Keratinocyte (primary cell): ENCODE measurements at regions not wholly inside any gene's neighbourhood (a gene's known extent, or its start where the extent isn't known, plus 50 kb on each side); places are given as distances from the start of the nearest gene placed in this dataset.

Experiments used
- DNase-seq: peaks from one replicate; pipeline ENCODE4 v3.0.0-alpha.2; 2011; ENCODE audit warnings: low read depth, missing footprints, low spot score
- FAIRE-seq: peaks from 2 replicates; lab custom pipeline; 2011; peaks lifted over from hg19 to GRCh38; lab: Jason Lieb, UNC
- H2AFZ ChIP-seq: 2 replicates; pipeline ENCODE4 v1.6.0; 2012; ENCODE audit warnings: low read length, control low read depth, inconsistent platforms; ENCODE audit not compliant: control insufficient read depth
- H3K27ac ChIP-seq: 2 replicates; pipeline ENCODE4 v1.5.1; 2011; ENCODE audit warnings: low read length; ENCODE audit not compliant: control insufficient read depth, insufficient read depth
- H3K27me3 ChIP-seq: 3 replicates; pipeline ENCODE4 v1.6.0; 2011; ENCODE audit warnings: low read length; ENCODE audit not compliant: control insufficient read depth, insufficient read depth; ENCODE audit errors: extremely low read depth
- H3K36me3 ChIP-seq, 2 experiments: 2 replicates in 1 of 2; 3 replicates in 1 of 2; pipeline ENCODE4 v1.5.1; 2011; ENCODE audit warnings: low read length in 2 of 2, mild to moderate bottlenecking in 1 of 2; ENCODE audit not compliant: control insufficient read depth in 2 of 2, insufficient read depth in 2 of 2; ENCODE audit errors: extremely low read depth in 1 of 2
- H3K4me1 ChIP-seq: 3 replicates; pipeline ENCODE4 v1.5.1; 2011; ENCODE audit warnings: low read length; ENCODE audit not compliant: control insufficient read depth, insufficient read depth; ENCODE audit errors: extremely low read depth
- H3K4me2 ChIP-seq: 3 replicates; pipeline ENCODE4 v1.6.0; 2011; ENCODE audit warnings: low read depth, low read length; ENCODE audit not compliant: control insufficient read depth, insufficient read depth; ENCODE audit errors: extremely low read depth
- H3K4me3 ChIP-seq, 3 experiments: fragments of 200-600 bp in 1 of 3; sonication (generic) in 1 of 3; 2 replicates in 2 of 3; 3 replicates in 1 of 3; pipeline ENCODE4 v1.5.1; 2011 to 2016; ENCODE audit warnings: low read length in 3 of 3, mild to moderate bottlenecking in 3 of 3, control low read depth in 2 of 3, inconsistent platforms in 1 of 3, low read depth in 1 of 3, mixed read lengths in 1 of 3, mixed run types in 1 of 3, moderate library complexity in 1 of 3; ENCODE audit not compliant: control insufficient read depth in 2 of 3, insufficient read depth in 2 of 3; ENCODE audit errors: extremely low read depth in 1 of 3
- H3K79me2 ChIP-seq: 2 replicates; pipeline ENCODE4 v1.6.0; 2012; ENCODE audit warnings: low read length; ENCODE audit not compliant: control insufficient read depth, insufficient read depth
- H3K9ac ChIP-seq: 3 replicates; pipeline ENCODE4 v1.6.0; 2011; ENCODE audit warnings: low read length; ENCODE audit not compliant: control insufficient read depth, insufficient read depth; ENCODE audit errors: extremely low read depth
- H3K9me1 ChIP-seq: 3 replicates; pipeline ENCODE4 v1.6.0; 2011; ENCODE audit warnings: low read length; ENCODE audit not compliant: control insufficient read depth, insufficient read depth; ENCODE audit errors: extremely low read depth
- H3K9me3 ChIP-seq: 2 replicates; pipeline ENCODE4 v1.5.1; 2012; ENCODE audit warnings: low read depth, low read length; ENCODE audit not compliant: control insufficient read depth
- H4K20me1 ChIP-seq: 3 replicates; pipeline ENCODE4 v1.6.0; 2011; ENCODE audit warnings: low read length; ENCODE audit not compliant: control insufficient read depth, insufficient read depth; ENCODE audit errors: extremely low read depth
- CTCF ChIP-seq, 3 experiments: IDR thresholded peaks in 1 of 3; conservative IDR thresholded peaks in 1 of 3; optimal IDR thresholded peaks in 1 of 3; 2 replicates in 2 of 3; 3 replicates in 1 of 3; pipeline versions ENCODE3 to v1.5.1; 2011; ENCODE audit warnings: low read length in 3 of 3, mild to moderate bottlenecking in 3 of 3, moderate library complexity in 2 of 3, control low read depth in 1 of 3, inconsistent platforms in 1 of 3; ENCODE audit not compliant: insufficient read depth in 2 of 3; ENCODE audit errors: extremely low read depth in 1 of 3
- EZH2 ChIP-seq: IDR thresholded peaks from one replicate; pipeline ENCODE4 v1.6.1; 2012; ENCODE audit warnings: inconsistent platforms, mild to moderate bottlenecking, low read length, moderate library complexity
- dilution Hi-C: fragments of 300-500 bp; cut with MboI; formaldehyde crosslinking; loops from one replicate; pipeline ENCODE4 v1.7.0; 2020; ENCODE audit warnings: low sequenced_read_pairs; ENCODE audit not compliant: extremely low pct_ligation_motif_present

GRCh38 chr18:47422524-47422923 lies 171.1 kb upstream of the SKOR2 start:
- no peaks in the 10 kb centered on the region for H3K27me3 ChIP-seq
- H3K79me2 ChIP-seq = no peaks in the 10 kb centered on the region
- H3K9me1 ChIP-seq = no peaks in the 10 kb centered on the region
- no peaks in the 10 kb centered on the region for H3K4me1 ChIP-seq
- TF ChIP-seq EZH2 = no peak
- DNase-seq (no peak), FAIRE-seq (no peak)
- H3K9ac ChIP-seq = no peak overlapping the region
- dilution Hi-C loops = no loop called here
- H2AFZ ChIP-seq = no peak overlapping the region
- H3K4me2 ChIP-seq = no peak overlapping the region
- H3K36me3 ChIP-seq = no peaks in the 10 kb centered on the region
- no peaks in the 10 kb centered on the region for H4K20me1 ChIP-seq
- H3K4me3 ChIP-seq = no peak overlapping the region
- H3K9me3 ChIP-seq = no peaks in the 10 kb centered on the region
- H3K27ac ChIP-seq = no peak overlapping the region

GRCh38 chr18:47420130-47420529 lies 168.7 kb upstream of the SKOR2 start:
- Histone ChIP-seq H3K4me3 (no peak overlapping the region), H2AFZ (no peak overlapping the region), H3K4me2 (no peak overlapping the region), H3K27ac (no peak overlapping the region), H3K9me3 (no peaks in the 10 kb centered on the region), H3K9ac (no peak overlapping the region), H3K9me1 (no peaks in the 10 kb centered on the region), H3K36me3 (no peaks in the 10 kb centered on the region), H4K20me1 (no peaks in the 10 kb centered on the region), H3K79me2 (no peaks in the 10 kb centered on the region), H3K4me1 (no peaks in the 10 kb centered on the region), H3K27me3 (no peaks in the 10 kb centered on the region)
- TF ChIP-seq EZH2 = no peak
- TF ChIP-seq CTCF (optimal IDR thresholded peaks at IDR 0.05 in 1 of 3, IDR thresholded peaks at IDR 0.05 in 1 of 3, conservative IDR thresholded peaks at IDR 0.05 in 1 of 3; ENCODE audit: extremely low read depth in 1 of 3, insufficient read depth in 2 of 3, low read length in 3 of 3) = no peak
- FAIRE-seq (no peak), DNase-seq (no peak)
- dilution Hi-C loops = no loop called here

- FAIRE-seq = no peak
- H3K9ac ChIP-seq = no peak overlapping the region
- H4K20me1 ChIP-seq = no peaks in the 10 kb centered on the region
- DNase-seq = no peak
- H3K27me3 ChIP-seq = no peaks in the 10 kb centered on the region
- no peaks in the 10 kb centered on the region for H3K9me1 ChIP-seq
- no peak overlapping the region for H3K4me2 ChIP-seq
- H3K4me3 ChIP-seq = no peak overlapping the region
- H3K79me2 ChIP-seq = no peaks in the 10 kb centered on the region
- H3K4me1 ChIP-seq = no peaks in the 10 kb centered on the region
- H3K27ac ChIP-seq = no peak overlapping the region
- H2AFZ ChIP-seq = no peak overlapping the region
- no peaks in the 10 kb centered on the region for H3K9me3 ChIP-seq
- TF ChIP-seq EZH2 (no peak), CTCF (optimal IDR thresholded peaks at IDR 0.05 in 1 of 3, IDR thresholded peaks at IDR 0.05 in 1 of 3, conservative IDR thresholded peaks at IDR 0.05 in 1 of 3; ENCODE audit: extremely low read depth in 1 of 3, insufficient read depth in 2 of 3, low read length in 3 of 3) (no peak)
- no peaks in the 10 kb centered on the region for H3K36me3 ChIP-seq
- dilution Hi-C loops = no loop called here
These were observed 167.3 kb upstream of the SKOR2 start for GRCh38 chr18:47418746-47419145.
